GM23338 (cell line): ENCODE measurements at regions not wholly inside any gene's neighbourhood (a gene's known extent, or its start where the extent isn't known, plus 50 kb on each side); places are given as distances from the start of the nearest gene placed in this dataset.

Experiments used
- ATAC-seq: fragments of 200-7000 bp; cut with Tn5 transposase; 3 replicates; pipeline ENCODE4 v1.9.1; 2020
- DNase-seq: peaks from one replicate; pipeline ENCODE4 v3.0.0-alpha.2; 2015; ENCODE audit warnings: low spot score
- H2AFZ ChIP-seq: fragments of 200-600 bp; sonication (generic); 2 replicates; pipeline ENCODE4 v1.8.0; 2016; ENCODE audit warnings: antibody characterized with exemption, mild to moderate bottlenecking, moderate library complexity
- H3F3A ChIP-seq: fragments of 200-600 bp; sonication (generic); replicated peaks from 2 replicates; pipeline ENCODE4 v1.8.0; 2017; ENCODE audit warnings: antibody characterized with exemption, mixed run types, low read depth
- H3K27ac ChIP-seq: fragments of 200-600 bp; sonication (generic); 2 replicates; pipeline ENCODE4 v1.6.1; 2016; ENCODE audit warnings: low read depth
- H3K27me3 ChIP-seq: fragments of 200-600 bp; sonication (generic); 2 replicates; pipeline ENCODE4 v1.8.0; 2016; ENCODE audit warnings: mild to moderate bottlenecking, mixed run types, moderate library complexity; ENCODE audit not compliant: insufficient read depth
- H3K36me3 ChIP-seq: fragments of 200-600 bp; sonication (generic); 2 replicates; pipeline ENCODE4 v1.8.0; 2016; ENCODE audit warnings: mild to moderate bottlenecking; ENCODE audit not compliant: insufficient read depth
- H3K4me1 ChIP-seq: fragments of 200-600 bp; sonication (generic); 2 replicates; pipeline ENCODE4 v1.8.0; 2016; ENCODE audit warnings: mild to moderate bottlenecking, moderate library complexity; ENCODE audit not compliant: insufficient read depth
- H3K4me2 ChIP-seq: fragments of 200-600 bp; sonication (generic); 2 replicates; pipeline ENCODE4 v1.7.1; 2017; ENCODE audit warnings: mixed run types
- H3K4me3 ChIP-seq: fragments of 200-600 bp; sonication (generic); 2 replicates; pipeline ENCODE4 v1.6.1; 2016; ENCODE audit warnings: mixed run types
- H3K79me2 ChIP-seq: fragments of 200-600 bp; sonication (generic); replicated peaks from 2 replicates; pipeline ENCODE4 v1.8.0; 2017; ENCODE audit warnings: mild to moderate bottlenecking; ENCODE audit not compliant: insufficient read depth
- H3K9me2 ChIP-seq: fragments of 200-600 bp; sonication (generic); 2 replicates; pipeline ENCODE4 v1.8.0; 2017; ENCODE audit not compliant: insufficient read depth
- H4K20me1 ChIP-seq: fragments of 200-600 bp; sonication (generic); replicated peaks from 2 replicates; pipeline ENCODE4 v1.8.0; 2017; ENCODE audit warnings: mild to moderate bottlenecking; ENCODE audit not compliant: insufficient read depth
- H3K27ac Mint-ChIP-seq: 2 replicates; pipeline ENCODE4 v1.8.0; 2020; ENCODE audit warnings: inconsistent platforms, mild to moderate bottlenecking, moderate library complexity, mixed read lengths
- H3K27me3 Mint-ChIP-seq: 3 replicates; pipeline ENCODE4 v1.8.0; 2022; ENCODE audit warnings: low read depth, mild to moderate bottlenecking, moderate library complexity, mixed read lengths, inconsistent platforms; ENCODE audit not compliant: insufficient read depth, poor library complexity
- H3K36me3 Mint-ChIP-seq: 3 replicates; pipeline ENCODE4 v1.8.0; 2021; ENCODE audit warnings: low read depth, mild to moderate bottlenecking, inconsistent platforms, moderate library complexity, mixed read lengths
- H3K4me1 Mint-ChIP-seq: 3 replicates; pipeline ENCODE4 v1.8.0; 2020; ENCODE audit warnings: mild to moderate bottlenecking, inconsistent platforms, mixed read lengths
- H3K4me3 Mint-ChIP-seq: 3 replicates; pipeline ENCODE4 v1.8.0; 2021; ENCODE audit warnings: moderate library complexity, mild to moderate bottlenecking, inconsistent platforms, mixed read lengths
- H3K9me3 Mint-ChIP-seq: 3 replicates; pipeline ENCODE4 v1.8.0; 2020; ENCODE audit warnings: moderate library complexity, mild to moderate bottlenecking, inconsistent platforms, mixed read lengths
- CREB1 ChIP-seq: fragments of 250-450 bp; sonication (Bioruptor Pico); IDR thresholded peaks from 2 replicates; pipeline ENCODE4 v1.5.0; 2020; ENCODE audit warnings: low read depth, mild to moderate bottlenecking, moderate library complexity
- ETS1 ChIP-seq: IDR thresholded peaks from 2 replicates; pipeline ENCODE4 v1.6.1; 2016; ENCODE audit warnings: antibody characterized with exemption
- EZH2 ChIP-seq: fragments of 200-600 bp; sonication (generic); IDR thresholded peaks from one replicate; pipeline ENCODE4 v1.8.0; 2017; ENCODE audit warnings: antibody characterized with exemption, mild to moderate bottlenecking, low read depth; ENCODE audit not compliant: unreplicated experiment
- EZH2phosphoT487 ChIP-seq: fragments of 200-600 bp; sonication (generic); IDR thresholded peaks from one replicate; pipeline ENCODE4 v1.8.1; 2018; ENCODE audit warnings: antibody characterized with exemption; ENCODE audit not compliant: unreplicated experiment
- JUNB ChIP-seq: IDR thresholded peaks from one replicate; pipeline ENCODE4 v1.6.1; 2016; ENCODE audit warnings: antibody characterized with exemption; ENCODE audit not compliant: unreplicated experiment
- NANOG ChIP-seq: IDR thresholded peaks from 2 replicates; pipeline ENCODE4 v1.6.1; 2016; ENCODE audit warnings: antibody characterized with exemption, borderline replicate concordance
- POLR2AphosphoS5 ChIP-seq: IDR thresholded peaks from 2 replicates; pipeline ENCODE4 v1.6.1; 2016; ENCODE audit warnings: antibody characterized with exemption, low read depth
- REST ChIP-seq: IDR thresholded peaks from one replicate; pipeline ENCODE4 v1.6.1; 2018; ENCODE audit warnings: antibody characterized with exemption; ENCODE audit not compliant: unreplicated experiment
- STAT1 ChIP-seq: IDR thresholded peaks from one replicate; pipeline ENCODE4 v1.6.1; 2016; ENCODE audit warnings: antibody characterized with exemption; ENCODE audit not compliant: unreplicated experiment
- ZNF114 ChIP-seq: fragments of 250-450 bp; sonication (Bioruptor Pico); IDR thresholded peaks from 2 replicates; pipeline ENCODE4 v1.5.0; 2020; ENCODE audit warnings: mild to moderate bottlenecking, moderate library complexity
- ZNF331 ChIP-seq: fragments of 250-450 bp; sonication (Bioruptor Pico); IDR thresholded peaks from 2 replicates; pipeline ENCODE4 v1.5.0; 2020; ENCODE audit warnings: low read depth, mild to moderate bottlenecking, moderate library complexity
- TF ChIP-seq, protein P1 (sequence below): fragments of 250-450 bp; sonication (Bioruptor Pico); IDR thresholded peaks from 2 replicates; pipeline ENCODE4 v1.5.0; 2020; ENCODE audit warnings: mild to moderate bottlenecking, moderate library complexity
- TF ChIP-seq, protein P2 (sequence below), 2 experiments: fragments of 200-600 bp in 1 of 2; sonication (generic) in 1 of 2; conservative IDR thresholded peaks; 2 replicates each; pipeline versions ENCODE4 v1.5.1 to v1.6.1; 2016 to 2017; ENCODE audit warnings: antibody characterized with exemption in 2 of 2, low read depth in 2 of 2, mild to moderate bottlenecking in 2 of 2, moderate library complexity in 1 of 2

GRCh38 chr6:12490351-12490903, 200.3 kb downstream of the EDN1 start:
- H3K27ac Mint-ChIP-seq = no peak overlapping the region
- Histone ChIP-seq H3K4me3 (no peak overlapping the region), H3K79me2 (no peaks in the 10 kb centered on the region), H4K20me1 (no peaks in the 10 kb centered on the region), H2AFZ (no peak overlapping the region), H3F3A (no peaks in the 10 kb centered on the region), H3K4me1 (no peaks in the 10 kb centered on the region), H3K9me2 (peaks cover 7% of the 10 kb centered on the region), H3K4me2 (no peak overlapping the region), H3K36me3 (no peaks in the 10 kb centered on the region), H3K27ac (no peak overlapping the region), H3K27me3 (no peaks in the 10 kb centered on the region)
- 0 out of 3 replicates have a peak, but pooled peaks cover 2% of the 10 kb centered on the region for H3K4me1 Mint-ChIP-seq
- ATAC-seq (no peak), DNase-seq (no peak)
- H3K27me3 Mint-ChIP-seq = no peaks in the 10 kb centered on the region
- TF ChIP-seq STAT1 (no peak), ZNF114 (CRISPR knock-in tag) (no peak), EZH2phosphoT487 (no peak), NANOG (no peak), ZNF331 (CRISPR knock-in tag) (no peak), CREB1 (CRISPR knock-in tag) (no peak), REST (no peak), POLR2AphosphoS5 (no peak), JUNB (no peak), ETS1 (no peak), EZH2 (no peak)
- TF ChIP-seq, protein P1, sequence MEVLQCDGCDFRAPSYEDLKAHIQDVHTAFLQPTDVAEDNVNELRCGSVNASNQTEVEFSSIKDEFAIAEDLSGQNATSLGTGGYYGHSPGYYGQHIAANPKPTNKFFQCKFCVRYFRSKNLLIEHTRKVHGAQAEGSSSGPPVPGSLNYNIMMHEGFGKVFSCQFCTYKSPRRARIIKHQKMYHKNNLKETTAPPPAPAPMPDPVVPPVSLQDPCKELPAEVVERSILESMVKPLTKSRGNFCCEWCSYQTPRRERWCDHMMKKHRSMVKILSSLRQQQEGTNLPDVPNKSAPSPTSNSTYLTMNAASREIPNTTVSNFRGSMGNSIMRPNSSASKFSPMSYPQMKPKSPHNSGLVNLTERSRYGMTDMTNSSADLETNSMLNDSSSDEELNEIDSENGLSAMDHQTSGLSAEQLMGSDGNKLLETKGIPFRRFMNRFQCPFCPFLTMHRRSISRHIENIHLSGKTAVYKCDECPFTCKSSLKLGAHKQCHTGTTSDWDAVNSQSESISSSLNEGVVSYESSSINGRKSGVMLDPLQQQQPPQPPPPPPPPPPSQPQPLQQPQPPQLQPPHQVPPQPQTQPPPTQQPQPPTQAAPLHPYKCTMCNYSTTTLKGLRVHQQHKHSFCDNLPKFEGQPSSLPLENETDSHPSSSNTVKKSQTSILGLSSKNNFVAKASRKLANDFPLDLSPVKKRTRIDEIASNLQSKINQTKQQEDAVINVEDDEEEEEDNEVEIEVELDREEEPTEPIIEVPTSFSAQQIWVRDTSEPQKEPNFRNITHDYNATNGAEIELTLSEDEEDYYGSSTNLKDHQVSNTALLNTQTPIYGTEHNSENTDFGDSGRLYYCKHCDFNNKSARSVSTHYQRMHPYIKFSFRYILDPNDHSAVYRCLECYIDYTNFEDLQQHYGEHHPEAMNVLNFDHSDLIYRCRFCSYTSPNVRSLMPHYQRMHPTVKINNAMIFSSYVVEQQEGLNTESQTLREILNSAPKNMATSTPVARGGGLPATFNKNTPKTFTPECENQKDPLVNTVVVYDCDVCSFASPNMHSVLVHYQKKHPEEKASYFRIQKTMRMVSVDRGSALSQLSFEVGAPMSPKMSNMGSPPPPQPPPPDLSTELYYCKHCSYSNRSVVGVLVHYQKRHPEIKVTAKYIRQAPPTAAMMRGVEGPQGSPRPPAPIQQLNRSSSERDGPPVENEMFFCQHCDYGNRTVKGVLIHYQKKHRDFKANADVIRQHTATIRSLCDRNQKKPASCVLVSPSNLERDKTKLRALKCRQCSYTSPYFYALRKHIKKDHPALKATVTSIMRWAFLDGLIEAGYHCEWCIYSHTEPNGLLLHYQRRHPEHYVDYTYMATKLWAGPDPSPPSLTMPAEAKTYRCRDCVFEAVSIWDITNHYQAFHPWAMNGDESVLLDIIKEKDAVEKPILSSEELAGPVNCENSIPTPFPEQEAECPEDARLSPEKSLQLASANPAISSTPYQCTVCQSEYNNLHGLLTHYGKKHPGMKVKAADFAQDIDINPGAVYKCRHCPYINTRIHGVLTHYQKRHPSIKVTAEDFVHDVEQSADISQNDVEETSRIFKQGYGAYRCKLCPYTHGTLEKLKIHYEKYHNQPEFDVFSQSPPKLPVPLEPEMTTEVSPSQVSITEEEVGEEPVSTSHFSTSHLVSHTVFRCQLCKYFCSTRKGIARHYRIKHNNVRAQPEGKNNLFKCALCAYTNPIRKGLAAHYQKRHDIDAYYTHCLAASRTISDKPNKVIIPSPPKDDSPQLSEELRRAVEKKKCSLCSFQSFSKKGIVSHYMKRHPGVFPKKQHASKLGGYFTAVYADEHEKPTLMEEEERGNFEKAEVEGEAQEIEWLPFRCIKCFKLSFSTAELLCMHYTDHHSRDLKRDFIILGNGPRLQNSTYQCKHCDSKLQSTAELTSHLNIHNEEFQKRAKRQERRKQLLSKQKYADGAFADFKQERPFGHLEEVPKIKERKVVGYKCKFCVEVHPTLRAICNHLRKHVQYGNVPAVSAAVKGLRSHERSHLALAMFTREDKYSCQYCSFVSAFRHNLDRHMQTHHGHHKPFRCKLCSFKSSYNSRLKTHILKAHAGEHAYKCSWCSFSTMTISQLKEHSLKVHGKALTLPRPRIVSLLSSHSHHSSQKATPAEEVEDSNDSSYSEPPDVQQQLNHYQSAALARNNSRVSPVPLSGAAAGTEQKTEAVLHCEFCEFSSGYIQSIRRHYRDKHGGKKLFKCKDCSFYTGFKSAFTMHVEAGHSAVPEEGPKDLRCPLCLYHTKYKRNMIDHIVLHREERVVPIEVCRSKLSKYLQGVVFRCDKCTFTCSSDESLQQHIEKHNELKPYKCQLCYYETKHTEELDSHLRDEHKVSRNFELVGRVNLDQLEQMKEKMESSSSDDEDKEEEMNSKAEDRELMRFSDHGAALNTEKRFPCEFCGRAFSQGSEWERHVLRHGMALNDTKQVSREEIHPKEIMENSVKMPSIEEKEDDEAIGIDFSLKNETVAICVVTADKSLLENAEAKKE = no peak
- TF ChIP-seq, protein P2, sequence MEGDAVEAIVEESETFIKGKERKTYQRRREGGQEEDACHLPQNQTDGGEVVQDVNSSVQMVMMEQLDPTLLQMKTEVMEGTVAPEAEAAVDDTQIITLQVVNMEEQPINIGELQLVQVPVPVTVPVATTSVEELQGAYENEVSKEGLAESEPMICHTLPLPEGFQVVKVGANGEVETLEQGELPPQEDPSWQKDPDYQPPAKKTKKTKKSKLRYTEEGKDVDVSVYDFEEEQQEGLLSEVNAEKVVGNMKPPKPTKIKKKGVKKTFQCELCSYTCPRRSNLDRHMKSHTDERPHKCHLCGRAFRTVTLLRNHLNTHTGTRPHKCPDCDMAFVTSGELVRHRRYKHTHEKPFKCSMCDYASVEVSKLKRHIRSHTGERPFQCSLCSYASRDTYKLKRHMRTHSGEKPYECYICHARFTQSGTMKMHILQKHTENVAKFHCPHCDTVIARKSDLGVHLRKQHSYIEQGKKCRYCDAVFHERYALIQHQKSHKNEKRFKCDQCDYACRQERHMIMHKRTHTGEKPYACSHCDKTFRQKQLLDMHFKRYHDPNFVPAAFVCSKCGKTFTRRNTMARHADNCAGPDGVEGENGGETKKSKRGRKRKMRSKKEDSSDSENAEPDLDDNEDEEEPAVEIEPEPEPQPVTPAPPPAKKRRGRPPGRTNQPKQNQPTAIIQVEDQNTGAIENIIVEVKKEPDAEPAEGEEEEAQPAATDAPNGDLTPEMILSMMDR (conservative IDR thresholded peaks at IDR 0.05; ENCODE audit: low read depth in 2 of 2) = no peak
- no peak overlapping the region for H3K4me3 Mint-ChIP-seq
- H3K9me3 Mint-ChIP-seq = no peaks in the 10 kb centered on the region; the same call in 2 of the 3 replicates
- no peaks in the 10 kb centered on the region for H3K36me3 Mint-ChIP-seq
